B cell (primary cell): ENCODE measurements at regions not wholly inside any gene's neighbourhood (a gene's known extent, or its start where the extent isn't known, plus 50 kb on each side); places are given as distances from the start of the nearest gene placed in this dataset.
"Not testable (repeated sequence)": the region's sequence is repeated elsewhere in the genome, so short reads cannot be mapped to it uniquely, and the experiment has no call there.

Experiments
- ATAC-seq: fragments of 200-7000 bp; cut with Tn5 transposase; one replicate; pipeline ENCODE4 v1.10.0; 2021; ENCODE audit warnings: low read depth, mild to moderate bottlenecking, moderate number of reproducible peaks, moderate library complexity
- CTCF ChIA-PET: fragments of 350-600 bp; sonication (Branson Sonifier 250); formaldehyde crosslinking; loops from one replicate; lab custom pipeline; 2021; ENCODE audit warnings: antibody characterized with exemption, inconsistent platforms; lab: Charles Lee
- POLR2A ChIA-PET: fragments of 350-600 bp; sonication (Branson Sonifier 250); formaldehyde crosslinking; loops from one replicate; lab custom pipeline; 2021; ENCODE audit warnings: antibody characterized with exemption; lab: Charles Lee
- DNase-seq: peaks from one replicate; pipeline ENCODE4 v3.0.0; 2013
- H2AFZ ChIP-seq: 2 replicates; pipeline ENCODE4 v1.6.1; 2012; ENCODE audit warnings: mild to moderate bottlenecking, low read depth, low read length; ENCODE audit not compliant: insufficient read depth, poor library complexity, severe bottlenecking
- H3K27ac ChIP-seq, 2 donors: 1 replicate in 1 of 2; 2 replicates in 1 of 2; pipeline ENCODE4 v1.5.1; 2012 to 2013; ENCODE audit warnings: low read length in 2 of 2, mild to moderate bottlenecking in 2 of 2, moderate library complexity in 1 of 2
- H3K27me3 ChIP-seq, 4 experiments: fragments of 200-600 bp in 1 of 4; sonication (generic) in 1 of 4; replicated peaks in 1 of 4; 1 replicate in 2 of 4; 2 replicates in 2 of 4; pipeline versions ENCODE4 v1.6.1 to v1.7.0; 2013 to 2016; ENCODE audit warnings: low read length in 3 of 4, mild to moderate bottlenecking in 2 of 4, mixed read lengths in 1 of 4, moderate library complexity in 1 of 4; ENCODE audit not compliant: insufficient read depth in 4 of 4, control insufficient read depth in 3 of 4; ENCODE audit errors: control extremely low read depth in 1 of 4
- H3K36me3 ChIP-seq, 2 experiments: replicated peaks in 1 of 2; 1 replicate in 1 of 2; 2 replicates in 1 of 2; pipeline versions ENCODE4 v1.6.1 to v1.7.1; 2013; ENCODE audit warnings: low read length in 1 of 2; ENCODE audit not compliant: insufficient read depth in 2 of 2, control insufficient read depth in 1 of 2; ENCODE audit errors: control extremely low read depth in 1 of 2, extremely low read depth in 1 of 2
- H3K4me1 ChIP-seq, 2 donors: fragments of 200-600 bp in 1 of 2; sonication (generic) in 1 of 2; 1 replicate in 1 of 2; 2 replicates in 1 of 2; pipeline versions ENCODE4 v1.5.1 to v1.6.1; 2013 to 2017; ENCODE audit warnings: low read length in 2 of 2; ENCODE audit not compliant: control insufficient read depth in 2 of 2, insufficient read depth in 2 of 2
- H3K4me2 ChIP-seq: replicated peaks from 2 replicates; pipeline ENCODE3; 2012; ENCODE audit warnings: mild to moderate bottlenecking, low read depth, low read length; ENCODE audit not compliant: poor library complexity, severe bottlenecking
- H3K4me3 ChIP-seq, 5 experiments: fragments of 200-600 bp in 1 of 5; sonication (generic) in 1 of 5; 1 replicate in 3 of 5; 2 replicates in 2 of 5; pipeline versions ENCODE4 v1.5.1 to v1.7.0; 2011 to 2016; ENCODE audit warnings: low read length in 4 of 5, mild to moderate bottlenecking in 4 of 5, low read depth in 2 of 5, control low read depth in 1 of 5, moderate library complexity in 1 of 5; ENCODE audit not compliant: insufficient read depth in 1 of 5; ENCODE audit errors: control extremely low read depth in 1 of 5, extremely low read depth in 1 of 5
- H3K79me2 ChIP-seq: fragments of 200-600 bp; sonication (generic); one replicate; pipeline ENCODE4 v1.6.0; 2016; ENCODE audit warnings: low read length; ENCODE audit not compliant: control insufficient read depth, insufficient read depth
- H3K9ac ChIP-seq: fragments of 200-600 bp; sonication (generic); 2 replicates; pipeline ENCODE4 v1.6.1; 2017; ENCODE audit warnings: mild to moderate bottlenecking, low read length, moderate library complexity
- H3K9me3 ChIP-seq, 3 donors: one replicate each; pipeline versions ENCODE4 v1.6.1 to v1.7.1; 2013; ENCODE audit warnings: low read length in 2 of 3; ENCODE audit not compliant: control insufficient read depth in 2 of 3, insufficient read depth in 1 of 3; ENCODE audit errors: control extremely low read depth in 1 of 3
- H4K20me1 ChIP-seq: 2 replicates; pipeline ENCODE4 v1.6.0; 2012; ENCODE audit warnings: mild to moderate bottlenecking, low read length; ENCODE audit not compliant: insufficient read depth, control insufficient read depth, poor library complexity, severe bottlenecking
- H3K27ac Mint-ChIP-seq: one replicate; pipeline ENCODE4 v1.8.0; 2021; ENCODE audit warnings: mixed read lengths
- H3K27me3 Mint-ChIP-seq: one replicate; pipeline ENCODE4 v1.8.0; 2021; ENCODE audit warnings: mixed read lengths
- H3K4me1 Mint-ChIP-seq: one replicate; pipeline ENCODE4 v1.8.0; 2021; ENCODE audit warnings: mixed read lengths
- H3K4me3 Mint-ChIP-seq: one replicate; pipeline ENCODE4 v1.8.0; 2021; ENCODE audit warnings: mixed read lengths
- H3K9me3 Mint-ChIP-seq: one replicate; pipeline ENCODE4 v1.8.0; 2022; ENCODE audit warnings: mixed read lengths; ENCODE audit not compliant: insufficient read depth
- WGBS: methylation state at CpG from one replicate; pipeline ENCODE4 v1.1.5; 2013; ENCODE audit warnings: missing lambda C conversion rate; ENCODE audit not compliant: insufficient coverage; 5-methylcytosine and 5-hydroxymethylcytosine counted together
- intact Hi-C: fragments of 100-400 bp; cut with micrococcal nuclease; formaldehyde crosslinking; loops from one replicate; pipeline ENCODE4 v1.10.0; 2022
- TF ChIP-seq, protein P1 (sequence below): fragments of 200-600 bp; IDR thresholded peaks from one replicate; pipeline ENCODE4 v1.8.0; 2022; ENCODE audit warnings: antibody characterized with exemption, mild to moderate bottlenecking

DNA sequence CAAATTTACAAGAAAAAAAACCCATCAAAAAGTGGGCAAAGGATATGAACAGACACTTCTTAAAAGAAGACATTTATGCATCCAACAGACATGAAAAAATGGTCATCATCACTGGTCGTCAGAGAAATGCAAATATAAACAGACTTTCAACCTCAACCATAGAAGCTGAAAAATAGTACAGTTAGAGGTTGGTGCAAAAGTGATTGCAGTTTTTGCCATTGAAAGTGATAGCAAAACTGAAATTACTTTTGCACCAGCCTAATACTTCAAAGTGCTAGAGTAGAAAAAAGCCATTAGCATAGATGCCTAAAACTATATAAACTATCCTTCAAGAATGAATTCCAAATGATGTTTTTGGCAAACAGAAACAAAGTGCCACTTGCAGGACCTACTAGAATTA lies 365.8 kb upstream of the DPYD start:
- Histone ChIP-seq H3K9me3 (no peaks in the 10 kb centered on the region), H3K27me3 (no peaks in the 10 kb centered on the region), H3K36me3 (no peaks in the 10 kb centered on the region), H3K4me2 (no peak overlapping the region), H2AFZ (no peak overlapping the region), H3K4me1 (no peaks in the 10 kb centered on the region), H4K20me1 (no peaks in the 10 kb centered on the region), H3K9ac (no peak overlapping the region), H3K27ac (no peak overlapping the region), H3K79me2 (no peaks in the 10 kb centered on the region), H3K4me3 (no peak overlapping the region)
- Mint-ChIP-seq H3K4me3 (no peak overlapping the region), H3K27me3 (no peaks in the 10 kb centered on the region), H3K4me1 (no peaks in the 10 kb centered on the region), H3K9me3 (peaks cover 5% of the 10 kb centered on the region), H3K27ac (no peak overlapping the region)
- ATAC-seq = no peak
- intact Hi-C loops = no loop called here
- ChIA-PET POLR2A (no interaction called here), CTCF (no interaction called here)
- TF ChIP-seq, protein P1, sequence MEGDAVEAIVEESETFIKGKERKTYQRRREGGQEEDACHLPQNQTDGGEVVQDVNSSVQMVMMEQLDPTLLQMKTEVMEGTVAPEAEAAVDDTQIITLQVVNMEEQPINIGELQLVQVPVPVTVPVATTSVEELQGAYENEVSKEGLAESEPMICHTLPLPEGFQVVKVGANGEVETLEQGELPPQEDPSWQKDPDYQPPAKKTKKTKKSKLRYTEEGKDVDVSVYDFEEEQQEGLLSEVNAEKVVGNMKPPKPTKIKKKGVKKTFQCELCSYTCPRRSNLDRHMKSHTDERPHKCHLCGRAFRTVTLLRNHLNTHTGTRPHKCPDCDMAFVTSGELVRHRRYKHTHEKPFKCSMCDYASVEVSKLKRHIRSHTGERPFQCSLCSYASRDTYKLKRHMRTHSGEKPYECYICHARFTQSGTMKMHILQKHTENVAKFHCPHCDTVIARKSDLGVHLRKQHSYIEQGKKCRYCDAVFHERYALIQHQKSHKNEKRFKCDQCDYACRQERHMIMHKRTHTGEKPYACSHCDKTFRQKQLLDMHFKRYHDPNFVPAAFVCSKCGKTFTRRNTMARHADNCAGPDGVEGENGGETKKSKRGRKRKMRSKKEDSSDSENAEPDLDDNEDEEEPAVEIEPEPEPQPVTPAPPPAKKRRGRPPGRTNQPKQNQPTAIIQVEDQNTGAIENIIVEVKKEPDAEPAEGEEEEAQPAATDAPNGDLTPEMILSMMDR = no peak
- no peak for DNase-seq
- no CpG with 5 or more reads among the region's 1 CpG for WGBS

DNA sequence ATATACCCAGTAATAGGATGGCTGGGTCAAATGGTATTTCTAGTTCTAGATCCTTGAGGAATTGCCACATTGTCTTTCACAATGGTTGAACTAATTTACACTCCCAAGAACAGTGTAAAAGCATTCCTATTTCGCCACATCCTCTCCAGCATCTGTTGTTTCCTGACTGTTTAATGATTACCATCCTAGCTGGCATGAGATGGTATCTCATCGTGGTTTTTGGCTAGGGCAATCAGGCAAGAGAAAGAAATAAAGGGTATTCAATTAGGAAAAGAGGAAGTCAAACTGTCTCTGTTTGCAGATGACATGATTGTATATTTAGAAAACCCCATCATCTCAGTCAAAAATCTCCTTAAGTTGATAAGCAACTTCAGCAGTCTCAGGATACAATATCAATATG lies 364.5 kb upstream of the DPYD start:
- H2AFZ ChIP-seq, H3K4me3 Mint-ChIP-seq, ATAC-seq, H3K4me1 Mint-ChIP-seq, H3K9me3 ChIP-seq, CTCF ChIA-PET, H3K4me1 ChIP-seq, H3K9me3 Mint-ChIP-seq, DNase-seq, H3K27ac ChIP-seq, H3K27me3 Mint-ChIP-seq, H3K4me2 ChIP-seq, H3K27me3 ChIP-seq, H4K20me1 ChIP-seq, POLR2A ChIA-PET, intact Hi-C loops, H3K9ac ChIP-seq, H3K79me2 ChIP-seq, H3K36me3 ChIP-seq, H3K27ac Mint-ChIP-seq, H3K4me3 ChIP-seq: not testable (repeated sequence)
- WGBS = no CpG with 5 or more reads among the region's 2 CpGs
